ENCODE measurements at regions not wholly inside any gene's neighbourhood (a gene's known extent, or its start where the extent isn't known, plus 50 kb on each side); places are given as distances from the start of the nearest gene placed in this dataset. TPM values are rescaled to one million over a fixed set of nuclear protein-coding genes. Genes with fewer than 3 reads are reported as not detected.

GRCh38 chr6:15194453-15194852 is 51.4 kb upstream of the JARID2 start:
- Histone ChIP-seq H3K4me2 (ENCODE audit: low read length) (no peak overlapping the region), H3K36me3 (ENCODE audit: insufficient read depth, low read length) (no peaks in the 10 kb centered on the region), H3K9me2 (ENCODE audit: insufficient read depth, low read length) (no peaks in the 10 kb centered on the region), H3K4me3 (ENCODE audit: low read depth, low read length, poor library complexity, severe bottlenecking) (no peak overlapping the region), H3K9me3 (ENCODE audit: low read length) (no peaks in the 10 kb centered on the region), H3K79me2 (ENCODE audit: insufficient read depth, low read depth, low read length) (no peaks in the 10 kb centered on the region), H3K4me1 (ENCODE audit: insufficient read depth, low read length, poor library complexity, severe bottlenecking) (no peaks in the 10 kb centered on the region), H3K27ac (ENCODE audit: low read depth, low read length, poor library complexity, severe bottlenecking) (no peak overlapping the region), H2AFZ (ENCODE audit: low read length) (no peak overlapping the region), H4K20me1 (ENCODE audit: insufficient read depth, low read length) (no peaks in the 10 kb centered on the region)
- no peak for DNase-seq (ENCODE audit: low spot score)
- BruUV-seq (replicated peaks) = no TSS peak
- intact Hi-C loops (cut with micrococcal nuclease; ENCODE audit: unreplicated experiment) = no loop called here
- POLR2A ChIA-PET = interaction anchor here (0.6 kb wide), 1 partner anchor 234 kb away, joined by 4 read pairs; no protein-coding TSS in a partner anchor
- CTCF ChIA-PET (ENCODE audit: unreplicated experiment) = no interaction called here
- no peak for TF ChIP-seq EZH2phosphoT487 (IDR thresholded peaks at IDR 0.05; ENCODE audit: borderline replicate concordance, low read depth, low read length)
- TF ChIP-seq CTCF (conservative IDR thresholded peaks at IDR 0.05; ENCODE audit: low read length) = no peak

Small RNAs in the stretch of these regions (small RNA-seq; reads per million reads assigned to genes)
- gene RN7SL332P = not detected
- not detected for gene RNU6-793P
